ENCODE measurements at regions not wholly inside any gene's neighbourhood (a gene's known extent, or its start where the extent isn't known, plus 50 kb on each side); places are given as distances from the start of the nearest gene placed in this dataset.

- DNase-seq (ENCODE audit: low read depth), result peak; percentile 67
These were observed 66.2 kb upstream of the SNX9 start for GRCh38 chr6:157756708-157757429.

- no peak for DNase-seq (ENCODE audit: low read depth)
These were observed 65.3 kb upstream of the SNX9 start for GRCh38 chr6:157757430-157758403.

- no peak for DNase-seq (ENCODE audit: low read depth)
These were observed 64.5 kb upstream of the SNX9 start for GRCh38 chr6:157758516-157759023.

- no peak for DNase-seq (ENCODE audit: low read depth)
These were observed 64.0 kb upstream of the SNX9 start for GRCh38 chr6:157759028-157759427.

GRCh38 chr6:157760137-157760536 lies 62.9 kb upstream of the SNX9 start:
- DNase-seq (ENCODE audit: low read depth), result no peak

DNA sequence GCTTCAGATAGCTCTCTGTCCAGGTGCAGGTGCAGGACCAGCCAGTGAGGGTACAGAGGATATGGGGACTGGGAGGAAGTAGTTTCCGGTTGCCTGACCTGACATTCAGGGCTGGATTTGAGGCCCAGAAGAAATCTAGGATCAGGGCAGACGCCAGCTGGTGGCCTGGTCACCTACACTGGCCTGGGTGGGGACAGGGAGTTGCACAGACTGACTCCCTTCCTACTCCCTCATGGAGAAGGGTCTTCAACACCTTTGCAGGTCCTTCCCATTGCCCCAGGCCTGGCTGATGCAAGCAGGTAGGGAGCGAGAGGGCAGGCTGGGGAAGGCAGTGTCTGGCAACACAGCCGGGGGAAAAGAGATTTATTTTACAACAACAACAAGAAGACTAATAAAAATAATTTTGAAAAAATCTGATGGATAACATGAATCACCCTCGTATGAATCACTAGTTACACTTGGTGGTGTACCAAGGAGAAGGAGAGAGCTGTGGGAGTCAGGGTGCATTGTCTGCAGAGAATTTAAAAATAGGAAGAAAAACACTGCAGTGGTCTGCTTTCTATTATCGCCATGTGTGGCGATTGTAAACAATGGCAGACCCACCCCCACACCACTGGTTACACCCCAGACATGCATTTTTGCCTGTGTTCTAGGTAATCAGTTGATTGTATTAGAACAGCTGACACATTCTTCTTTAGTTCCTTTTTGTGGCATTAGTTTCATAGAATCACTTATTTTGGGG lies 62.3 kb upstream of the SNX9 start:
- no peak for DNase-seq (ENCODE audit: low read depth)

DNA sequence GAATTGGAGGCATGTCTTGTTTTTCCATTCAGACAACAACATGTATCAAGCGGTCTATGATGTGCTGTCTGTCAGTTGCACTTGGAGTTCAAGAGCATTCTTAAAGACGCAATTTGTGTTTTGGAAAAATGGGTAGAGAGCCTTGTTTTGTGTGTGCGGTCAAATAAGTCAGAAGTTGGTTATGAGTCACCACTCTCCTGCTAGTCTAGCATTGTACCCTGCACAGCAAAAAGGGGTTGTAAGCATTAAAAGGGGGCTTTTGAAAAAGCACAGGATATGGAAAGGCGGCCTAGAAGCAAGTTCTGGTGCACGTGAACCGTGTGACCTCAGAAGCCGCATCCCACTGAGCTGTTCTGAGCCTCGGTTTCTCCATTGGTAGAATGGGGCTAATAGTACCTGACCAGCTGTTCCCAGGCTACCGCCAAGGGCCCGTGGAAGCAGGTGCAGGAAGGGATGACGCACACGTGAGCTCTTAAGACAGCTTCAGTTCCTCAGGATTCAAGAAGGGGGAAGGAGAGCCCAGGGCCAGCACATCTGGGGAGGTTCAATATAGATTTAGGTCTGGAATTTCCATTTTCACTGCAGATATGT lies 61.6 kb upstream of the SNX9 start:
- DNase-seq (ENCODE audit: low read depth), result peak; percentile 23

- no peak for DNase-seq (ENCODE audit: low read depth)
These were observed 61.1 kb upstream of the SNX9 start for GRCh38 chr6:157761926-157762325.

DNA sequence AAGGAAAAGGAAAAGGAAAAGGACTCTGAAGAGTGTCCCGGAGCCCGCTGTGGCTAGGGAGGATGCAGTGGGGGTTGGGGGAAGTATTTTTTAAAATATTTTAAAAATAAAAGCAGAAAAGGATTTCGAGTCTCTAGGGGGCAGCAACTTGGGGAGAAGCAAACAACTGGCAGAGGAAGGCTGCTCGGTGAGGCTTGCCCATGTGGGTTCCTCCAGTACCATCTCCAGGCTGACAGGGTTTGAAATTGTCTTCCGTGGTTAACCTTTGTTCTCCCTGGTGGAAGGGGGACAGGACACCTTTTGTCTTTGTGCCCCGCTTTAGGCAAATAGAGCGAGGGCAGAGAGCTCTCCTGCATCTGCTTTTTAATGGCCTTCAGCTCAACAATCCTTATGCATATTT lies 60.4 kb upstream of the SNX9 start:
- DNase-seq (ENCODE audit: low read depth), result no peak

- DNase-seq (ENCODE audit: low read depth), result no peak
These were observed 59.7 kb upstream of the SNX9 start for GRCh38 chr6:157763129-157763903.

DNA sequence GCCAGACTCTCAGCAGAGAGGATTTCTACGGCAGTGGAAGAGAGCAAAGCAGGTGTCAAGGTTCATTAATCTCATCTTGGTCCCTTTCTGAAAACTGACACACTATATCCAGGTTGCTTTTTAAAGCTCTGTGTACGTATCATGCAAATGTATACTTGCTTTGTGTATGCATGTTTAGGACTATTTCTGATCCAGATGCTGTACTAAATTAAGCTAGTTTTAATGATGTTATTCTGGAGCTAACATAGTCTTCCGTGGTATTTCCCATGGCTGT lies 59.2 kb upstream of the SNX9 start:
- no peak for DNase-seq (ENCODE audit: low read depth)

DNA sequence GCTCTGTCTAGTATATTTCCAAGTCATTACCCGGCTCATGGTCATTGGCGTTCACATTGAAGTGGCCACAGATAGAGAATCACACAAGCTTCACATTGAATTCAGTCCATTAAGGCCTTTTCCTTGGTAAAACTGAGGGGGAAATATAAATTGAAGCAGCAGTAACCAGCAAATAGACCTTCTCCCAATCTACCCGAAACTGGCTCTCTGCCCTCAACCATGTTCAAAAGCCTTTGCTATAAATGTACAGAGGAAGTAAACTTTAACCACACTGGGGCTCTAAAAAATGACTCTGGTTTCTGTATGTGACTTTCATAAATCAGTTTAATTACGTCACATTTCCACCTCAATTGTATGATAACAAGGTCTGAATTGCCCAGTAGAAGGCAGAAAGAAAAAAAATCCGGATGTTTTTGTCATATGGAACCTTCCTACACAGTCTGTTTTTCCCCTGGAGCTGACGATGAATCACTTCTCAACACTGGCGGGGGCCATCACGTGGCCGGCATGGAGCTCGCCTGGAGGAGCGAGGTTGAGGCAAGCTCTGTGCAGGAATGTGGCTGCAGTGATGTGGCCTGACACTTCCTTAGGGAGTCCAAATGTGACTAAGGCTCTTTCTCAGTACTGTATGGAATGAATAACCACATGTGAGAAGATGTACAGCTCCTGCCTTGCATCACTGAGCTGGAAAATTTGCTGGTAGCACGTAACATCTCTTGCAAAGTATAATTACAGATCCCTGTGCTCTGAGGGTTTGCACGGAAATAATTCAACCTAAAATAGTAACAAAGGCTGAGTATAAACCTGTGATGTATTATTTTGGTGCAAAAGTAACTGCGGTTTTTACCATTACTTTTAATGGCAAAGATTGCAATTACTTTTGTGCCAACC lies 58.6 kb upstream of the SNX9 start:
- DNase-seq (ENCODE audit: low read depth), result peak; percentile 65

DNA sequence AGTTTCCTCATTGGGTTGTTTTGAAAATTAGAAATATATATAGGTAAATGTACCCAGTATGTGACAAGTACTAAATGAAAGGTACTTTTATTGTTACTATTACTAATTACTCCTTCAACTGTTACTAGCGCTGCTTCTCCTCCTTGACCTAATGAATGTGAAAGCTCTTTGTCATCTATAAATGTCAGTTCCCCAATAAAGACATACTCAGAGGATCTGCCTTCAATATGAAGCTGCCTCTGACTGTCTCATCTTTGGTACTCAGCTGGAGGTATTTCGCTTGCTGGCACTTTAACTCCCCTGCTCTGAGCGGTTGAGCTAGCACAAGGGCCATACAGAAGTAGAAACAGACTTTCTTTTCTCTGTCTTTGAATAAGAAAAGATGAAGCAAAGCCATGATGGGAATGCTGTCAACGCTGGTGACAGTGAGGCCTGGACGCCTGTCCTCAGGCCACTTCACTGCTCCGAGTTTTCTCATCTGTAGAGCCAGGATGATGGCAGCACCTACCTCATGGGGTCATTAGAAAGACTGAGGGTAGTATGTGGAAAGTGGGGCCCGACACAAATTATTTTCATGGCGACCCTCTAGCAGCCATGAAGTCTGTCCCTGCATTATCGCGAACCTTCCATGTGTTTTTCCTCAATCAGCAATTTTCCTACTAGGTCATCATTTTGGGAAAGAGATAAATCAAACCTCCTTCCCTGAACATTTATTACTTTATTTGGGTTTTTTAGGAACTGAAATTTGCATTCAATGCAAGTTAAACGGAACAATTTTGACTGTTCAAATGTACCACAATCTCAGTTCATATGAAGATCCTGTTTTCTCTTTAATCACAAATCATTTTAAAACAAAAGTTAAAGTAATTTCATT lies 55.9 kb upstream of the SNX9 start:
- DNase-seq (ENCODE audit: low read depth), result no peak

DNA sequence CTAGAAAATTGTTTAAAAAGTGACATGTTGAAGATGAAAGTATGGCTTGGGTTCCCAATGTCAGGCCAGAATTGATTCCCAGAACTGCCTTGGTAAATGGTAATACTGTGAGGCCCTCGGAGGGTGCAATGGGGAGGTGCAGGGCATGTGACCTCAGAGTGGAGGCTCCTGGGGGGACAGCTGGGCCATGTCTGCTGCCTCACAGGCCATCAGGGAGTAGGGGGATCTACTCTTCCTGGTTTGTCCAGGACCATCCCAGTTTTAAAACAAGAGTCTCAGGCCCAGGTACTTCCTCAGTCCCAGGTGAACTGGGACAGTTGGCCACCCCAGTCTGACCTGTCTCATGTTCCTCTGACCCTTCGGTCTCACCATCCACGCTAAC lies 55.3 kb upstream of the SNX9 start:
- DNase-seq (ENCODE audit: low read depth), result no peak

DNA sequence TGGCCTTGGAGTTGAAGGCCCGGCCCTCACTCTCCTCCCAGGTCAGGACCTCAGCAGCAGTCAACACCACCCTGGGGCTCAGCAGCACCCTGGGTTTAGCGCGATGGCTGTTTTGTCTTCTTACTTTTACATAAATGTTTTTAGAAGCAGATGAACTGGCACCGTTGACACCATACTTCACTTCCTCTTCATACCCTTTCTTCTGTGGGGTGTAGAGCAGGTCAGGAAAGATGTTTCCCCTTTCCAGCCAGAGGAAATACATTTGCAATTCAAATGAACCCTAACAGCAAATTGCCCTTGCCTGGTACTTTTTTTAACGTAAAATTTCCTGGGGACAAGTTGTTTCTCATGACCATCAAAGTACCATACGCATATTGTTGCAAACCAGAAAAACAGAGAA lies 54.7 kb upstream of the SNX9 start:
- no peak for DNase-seq (ENCODE audit: low read depth)

- DNase-seq (ENCODE audit: low read depth), result no peak
These were observed 54.0 kb upstream of the SNX9 start for GRCh38 chr6:157768863-157769551.

DNA sequence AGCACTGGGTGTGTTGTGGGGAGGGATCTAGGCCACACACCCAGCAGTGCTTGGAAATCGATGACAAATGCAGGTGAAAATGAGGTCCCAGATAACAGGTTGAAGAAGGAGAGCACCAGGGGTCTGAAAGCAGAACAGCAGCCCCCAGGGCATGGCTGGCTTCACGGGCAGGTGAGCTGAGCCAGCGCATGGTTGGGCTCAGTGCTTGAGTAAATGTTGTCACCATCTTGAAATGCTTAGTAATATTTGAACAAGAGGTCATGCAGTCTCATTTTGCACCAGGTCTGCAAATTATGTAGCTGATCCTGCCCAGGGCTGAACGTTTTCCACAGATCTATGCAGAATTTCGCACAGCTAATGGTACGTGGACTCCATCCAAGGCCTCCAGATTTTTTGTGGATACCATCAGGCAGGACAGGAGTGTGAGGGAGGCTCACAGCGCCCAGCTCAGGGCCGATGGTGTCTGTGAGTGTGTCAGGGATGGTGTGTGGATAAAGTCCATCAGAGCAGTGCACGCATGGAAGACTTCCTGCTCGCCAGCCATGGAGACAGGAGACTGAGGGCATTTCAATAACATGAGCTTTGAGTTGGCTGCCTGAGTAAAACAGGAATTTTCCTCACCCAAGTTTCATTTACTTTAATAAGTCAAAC lies 53.1 kb upstream of the SNX9 start:
- DNase-seq (ENCODE audit: low read depth), result no peak

- no peak for DNase-seq (ENCODE audit: low read depth)
These were observed 52.1 kb upstream of the SNX9 start for GRCh38 chr6:157770946-157771345.

Data from stimulated activated CD8-positive, alpha-beta memory T cell treated with anti-CD3 and anti-CD28 coated beads, Interleukin-12 subunit alpha, Interleukin-12 subunit beta, amount 100 ng/mL, for 1 hour (primary cell).